A549 (cell line): ENCODE measurements at regions not wholly inside any gene's neighbourhood (a gene's known extent, or its start where the extent isn't known, plus 50 kb on each side); places are given as distances from the start of the nearest gene placed in this dataset.

Experiments used
- ATAC-seq, 2 experiments: fragments of 200-7000 bp in 1 of 2; fragments of >200 bp in 1 of 2; cut with Nextera tagmentation in 1 of 2; cut with Tn5 transposase in 1 of 2; 3 replicates each; pipeline versions ENCODE4 v1.8.0 to v1.9.1; 2018 to 2020; ENCODE audit warnings: mild to moderate bottlenecking in 1 of 2, moderate library complexity in 1 of 2
- CTCF ChIA-PET: fragments of 300-600 bp; sonication (Branson Sonifier 250); formaldehyde crosslinking; extraction: SDS; loops from one replicate; lab custom pipeline; 2021; ENCODE audit warnings: antibody characterized with exemption, inconsistent platforms; lab: Yijun Ruan, JAX
- POLR2A ChIA-PET: fragments of 350-600 bp; formaldehyde crosslinking; extraction: SDS; loops from one replicate; lab custom pipeline; 2021; ENCODE audit warnings: antibody characterized with exemption, inconsistent platforms; lab: Yijun Ruan, JAX
- DNase-seq, 2 experiments: peaks; one replicate each; pipeline versions ENCODE4 v3.0.0 to v3.0.0-alpha.2; 2011 to 2016; ENCODE audit warnings: low read depth in 1 of 2, low spot score in 1 of 2
- FAIRE-seq: peaks from 2 replicates; lab custom pipeline; 2011; peaks lifted over from hg19 to GRCh38; lab: Jason Lieb, UNC
- H3K27ac ChIP-seq, 2 experiments: fragments of >200 bp; sonication (Bioruptor Twin); formaldehyde crosslinking; 3 replicates each; pipeline ENCODE4 v1.5.1; 2016 to 2017
- H3K4me1 ChIP-seq: fragments of >200 bp; sonication (Bioruptor Twin); formaldehyde crosslinking; 3 replicates; pipeline ENCODE4 v1.6.1; 2016
- H3K4me2 ChIP-seq: fragments of >200 bp; sonication (Bioruptor Twin); formaldehyde crosslinking; 3 replicates; pipeline ENCODE4 v1.6.1; 2016
- H3K4me3 ChIP-seq: fragments of >200 bp; sonication (Bioruptor Twin); formaldehyde crosslinking; 3 replicates; pipeline ENCODE4 v1.5.1; 2016
- H3K9me3 ChIP-seq: fragments of >200 bp; sonication (Bioruptor Twin); formaldehyde crosslinking; 3 replicates; pipeline ENCODE4 v1.6.1; 2016
- ATOH8 ChIP-seq: fragments of 250-450 bp; sonication (Bioruptor Pico); IDR thresholded peaks from 2 replicates; pipeline ENCODE4 v1.5.0; 2020; ENCODE audit warnings: low read depth, mild to moderate bottlenecking, moderate library complexity
- BHLHE40 ChIP-seq: IDR thresholded peaks from 2 replicates; pipeline ENCODE4 v1.6.1; 2012; ENCODE audit warnings: low read depth, low read length, inconsistent platforms
- CBX2 ChIP-seq: fragments of 200-600 bp; sonication (generic); IDR thresholded peaks from 2 replicates; pipeline ENCODE4 v1.6.1; 2016; ENCODE audit warnings: low read depth, mild to moderate bottlenecking, borderline replicate concordance
- CBX8 ChIP-seq: fragments of 200-600 bp; sonication (generic); IDR thresholded peaks from 2 replicates; pipeline ENCODE4 v1.6.1; 2016
- CEBPB ChIP-seq, 2 experiments: fragments of >200 bp in 1 of 2; sonication (Bioruptor Twin) in 1 of 2; formaldehyde crosslinking in 1 of 2; IDR thresholded peaks; 2 replicates each; pipeline ENCODE4 v1.6.1; 2012 to 2016
- CHD2 ChIP-seq: fragments of 150-350 bp; IDR thresholded peaks from 2 replicates; pipeline ENCODE4 v1.6.1; 2014; ENCODE audit warnings: low read length; ENCODE audit not compliant: partially characterized antibody
- EHF ChIP-seq: fragments of 250-450 bp; sonication (Bioruptor Pico); IDR thresholded peaks from 2 replicates; pipeline ENCODE4 v1.5.0; 2020; ENCODE audit warnings: mild to moderate bottlenecking
- ELK1 ChIP-seq: fragments of 150-350 bp; IDR thresholded peaks from 2 replicates; pipeline ENCODE4 v1.6.1; 2014; ENCODE audit warnings: low read depth, mild to moderate bottlenecking, low read length
- FOSB ChIP-seq: fragments of 250-450 bp; sonication (Bioruptor Pico); IDR thresholded peaks from 2 replicates; pipeline ENCODE4 v1.5.0; 2020; ENCODE audit warnings: mild to moderate bottlenecking, moderate library complexity
- FOSL2 ChIP-seq, 2 experiments: fragments of 450-650 bp in 1 of 2; fragments of >200 bp in 1 of 2; sonication (Bioruptor Twin) in 1 of 2; formaldehyde crosslinking; IDR thresholded peaks; 2 replicates each; pipeline versions ENCODE4 v1.5.0 to v1.6.1; 2016 to 2020; ENCODE audit warnings: mild to moderate bottlenecking in 1 of 2, moderate library complexity in 1 of 2
- FOXS1 ChIP-seq: fragments of 250-450 bp; sonication (Bioruptor Pico); IDR thresholded peaks from 2 replicates; pipeline ENCODE4 v1.5.0; 2020; ENCODE audit warnings: mild to moderate bottlenecking, moderate library complexity
- HDAC2 ChIP-seq: fragments of 200-600 bp; sonication (generic); IDR thresholded peaks from 2 replicates; pipeline ENCODE4 v1.6.1; 2016
- HOXA7 ChIP-seq: fragments of 250-450 bp; sonication (Bioruptor Pico); IDR thresholded peaks from 2 replicates; pipeline ENCODE4 v1.5.0; 2020; ENCODE audit warnings: mild to moderate bottlenecking, moderate library complexity
- HOXB13 ChIP-seq: fragments of 250-450 bp; sonication (Bioruptor Pico); IDR thresholded peaks from 2 replicates; pipeline ENCODE4 v1.5.0; 2020; ENCODE audit warnings: low read depth, mild to moderate bottlenecking, moderate library complexity
- JUN ChIP-seq, 2 experiments: fragments of >200 bp; sonication (Bioruptor Twin); formaldehyde crosslinking; IDR thresholded peaks; 2 replicates in 1 of 2; 3 replicates in 1 of 2; pipeline ENCODE4 v1.6.1; 2016 to 2017
- JUNB ChIP-seq: fragments of >200 bp; sonication (Bioruptor Twin); formaldehyde crosslinking; IDR thresholded peaks from 2 replicates; pipeline ENCODE4 v1.6.1; 2016
- MAX ChIP-seq: IDR thresholded peaks from 2 replicates; pipeline ENCODE4 v1.6.1; 2012
- MAZ ChIP-seq: fragments of 150-350 bp; IDR thresholded peaks from 2 replicates; pipeline ENCODE4 v1.6.1; 2014; ENCODE audit warnings: antibody characterized with exemption, low read depth, low read length, borderline replicate concordance
- MYC ChIP-seq: IDR thresholded peaks from 2 replicates; pipeline ENCODE4 v1.6.1; 2012; ENCODE audit warnings: mild to moderate bottlenecking, inconsistent platforms, low read length, improper control_type of control experiment, borderline replicate concordance
- NFE2L2 ChIP-seq: fragments of 150-350 bp; conservative IDR thresholded peaks from 2 replicates; pipeline ENCODE4 v1.6.1; 2014; ENCODE audit warnings: low read length
- NPAS2 ChIP-seq: fragments of 250-450 bp; sonication (Bioruptor Pico); IDR thresholded peaks from 2 replicates; pipeline ENCODE4 v1.8.0; 2022; ENCODE audit warnings: mild to moderate bottlenecking, moderate library complexity, borderline replicate concordance
- NR3C1 ChIP-seq: fragments of >200 bp; sonication (Bioruptor Twin); formaldehyde crosslinking; IDR thresholded peaks from 3 replicates; pipeline ENCODE4 v1.6.1; 2017
- PHF8 ChIP-seq: fragments of 200-600 bp; sonication (generic); IDR thresholded peaks from 2 replicates; pipeline ENCODE4 v1.6.1; 2016; ENCODE audit warnings: low read depth, mild to moderate bottlenecking, antibody characterized with exemption, moderate library complexity, borderline replicate concordance
- POLR2A ChIP-seq: IDR thresholded peaks from 2 replicates; pipeline ENCODE4 v1.6.1; 2012; ENCODE audit warnings: mild to moderate bottlenecking, low read length
- RAD21 ChIP-seq, 2 experiments: fragments of >200 bp in 1 of 2; sonication (Bioruptor Twin) in 1 of 2; formaldehyde crosslinking in 1 of 2; IDR thresholded peaks in 1 of 2; conservative IDR thresholded peaks in 1 of 2; 2 replicates in 1 of 2; 3 replicates in 1 of 2; pipeline ENCODE4 v1.6.1; 2012 to 2018; ENCODE audit warnings: inconsistent platforms in 1 of 2
- REST ChIP-seq: fragments of 200-600 bp; sonication (generic); IDR thresholded peaks from 2 replicates; pipeline ENCODE4 v1.6.1; 2016; ENCODE audit warnings: antibody characterized with exemption, mild to moderate bottlenecking, moderate library complexity
- RFX5 ChIP-seq: fragments of 450-650 bp; IDR thresholded peaks from 2 replicates; pipeline ENCODE4 v1.7.1; 2014; ENCODE audit warnings: antibody characterized with exemption, mild to moderate bottlenecking, moderate library complexity
- SREBF2 ChIP-seq: fragments of 450-650 bp; IDR thresholded peaks from 2 replicates; pipeline ENCODE4 v1.6.1; 2014; ENCODE audit warnings: mild to moderate bottlenecking, moderate library complexity
- TFCP2L1 ChIP-seq: fragments of 250-450 bp; sonication (Bioruptor Pico); IDR thresholded peaks from 2 replicates; pipeline ENCODE4 v1.5.0; 2021; ENCODE audit warnings: mild to moderate bottlenecking
- TP53 ChIP-seq: fragments of 250-450 bp; sonication (Bioruptor Pico); IDR thresholded peaks from 2 replicates; pipeline ENCODE4 v1.5.0; 2021; ENCODE audit warnings: mild to moderate bottlenecking, moderate library complexity
- ZNF302 ChIP-seq: fragments of 250-450 bp; sonication (Bioruptor Pico); IDR thresholded peaks from 2 replicates; pipeline ENCODE4 v1.9.0; 2021; ENCODE audit warnings: inconsistent platforms, mild to moderate bottlenecking, moderate library complexity
- WGBS: methylation state at CpG from one replicate; pipeline ENCODE4 v1.1.6; 2017; ENCODE audit errors: missing lambda C conversion rate; 5-methylcytosine and 5-hydroxymethylcytosine counted together
- TF ChIP-seq, protein P1 (sequence below): fragments of >200 bp; sonication (Bioruptor Twin); formaldehyde crosslinking; IDR thresholded peaks from 3 replicates; pipeline ENCODE4 v1.5.1; 2016

- H3K4me3 ChIP-seq: no peak overlapping the region
- no peak for TF ChIP-seq EHF (CRISPR knock-in tag)
- no peak for TF ChIP-seq FOSB
- TF ChIP-seq MAZ: no peak
- no peak for TF ChIP-seq POLR2A
- TF ChIP-seq BHLHE40: no peak
- TF ChIP-seq CBX8: no peak
- TF ChIP-seq JUN (IDR thresholded peaks at IDR 0.05): no peak
- TF ChIP-seq FOSL2 (IDR thresholded peaks at IDR 0.05): no peak
- TF ChIP-seq FOSL2 (CRISPR knock-in tag; IDR thresholded peaks at IDR 0.05): no peak
- TF ChIP-seq HOXA7: no peak
- TF ChIP-seq CBX2: no peak
- TF ChIP-seq HOXB13: no peak
- no peak for TF ChIP-seq CHD2
- no peak for TF ChIP-seq JUNB
- no peak for TF ChIP-seq PHF8
- TF ChIP-seq FOXS1 (CRISPR knock-in tag): no peak
- no peak for TF ChIP-seq ZNF302 (CRISPR knock-in tag)
- TF ChIP-seq MAX: no peak
- TF ChIP-seq, all 56 proteins: peak for 0
- Histone ChIP-seq H3K4me2 (no peak overlapping the region), H3K9me3 (no peaks in the 10 kb centered on the region), H3K27ac (no peak overlapping the region), H3K4me1 (no peaks in the 10 kb centered on the region)
- DNase-seq (no peak), FAIRE-seq (no peak), ATAC-seq (no peak)
- ChIA-PET CTCF (no interaction called here), POLR2A (no interaction called here)
Observed at GRCh38 chr6:85255661-85256060, 194.2 kb upstream of the NT5E start.

DNA sequence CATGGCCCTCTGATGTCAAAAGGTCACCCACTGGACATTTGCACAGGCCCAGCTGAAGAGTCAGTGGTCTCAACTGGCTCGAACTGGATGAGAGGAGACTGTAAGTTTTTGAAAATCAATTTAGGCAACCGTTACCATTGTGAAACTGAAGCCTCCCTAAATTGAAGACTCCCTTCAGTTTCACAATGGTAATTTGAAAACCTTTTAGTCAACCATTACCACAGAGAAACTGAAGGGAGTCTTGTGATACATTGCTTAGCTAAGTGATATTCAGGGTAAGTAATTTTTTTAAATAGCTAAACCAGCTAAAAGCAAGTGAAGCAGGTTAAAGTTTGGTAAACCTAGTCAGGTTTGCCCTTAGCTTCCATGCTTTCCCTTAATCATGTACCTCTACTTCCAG, 197.3 kb upstream of the NT5E start:
- no peak overlapping the region for H3K4me2 ChIP-seq
- TF ChIP-seq CBX2 (no peak), MYC (no peak), PHF8 (no peak), JUN (IDR thresholded peaks at IDR 0.05) (no peak), TFCP2L1 (no peak), ELK1 (no peak), HDAC2 (no peak), REST (no peak)
- TF ChIP-seq, all 56 proteins: peak for 0
- no peak overlapping the region for H3K27ac ChIP-seq
- ATAC-seq (no peak), FAIRE-seq (no peak), DNase-seq (no peak)
- POLR2A ChIA-PET: no interaction called here
- no peak overlapping the region for H3K4me3 ChIP-seq
- CTCF ChIA-PET: no interaction called here
- no peaks in the 10 kb centered on the region for H3K9me3 ChIP-seq
- H3K4me1 ChIP-seq: no peaks in the 10 kb centered on the region
- 15% methylated on average over 2 of the region's 2 CpGs for WGBS

DNA sequence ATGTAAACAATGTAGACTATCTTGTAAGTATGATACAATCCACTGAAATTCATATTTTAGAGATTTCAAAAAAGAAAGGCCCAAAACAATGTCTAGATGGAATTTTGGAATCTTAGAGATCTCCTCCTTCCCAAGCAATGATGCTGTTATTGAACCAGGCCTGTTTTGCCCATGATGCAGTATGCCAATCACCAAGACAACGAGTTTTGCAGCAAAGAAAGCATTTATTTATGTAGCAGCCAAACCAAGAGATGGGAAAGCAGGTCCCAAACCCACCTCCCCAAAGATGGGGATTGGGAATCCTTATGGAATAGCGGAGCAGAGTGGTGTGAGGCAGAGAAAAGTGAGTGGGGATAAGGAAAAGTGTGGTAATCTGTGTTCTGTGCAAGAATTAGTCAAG, 197.8 kb upstream of the NT5E start:
- ATAC-seq: no peak
- Histone ChIP-seq H3K4me2 (no peak overlapping the region), H3K4me1 (no peaks in the 10 kb centered on the region), H3K27ac (no peak overlapping the region), H3K4me3 (no peak overlapping the region), H3K9me3 (no peaks in the 10 kb centered on the region)
- no peak for DNase-seq
- 17% methylated on average over 2 of the region's 2 CpGs for WGBS
- POLR2A ChIA-PET: no interaction called here
- CTCF ChIA-PET: no interaction called here
- FAIRE-seq: no peak
- TF ChIP-seq NPAS2 (CRISPR knock-in tag): no peak
- TF ChIP-seq RFX5: no peak
- TF ChIP-seq CHD2: no peak
- TF ChIP-seq NR3C1: no peak
- no peak for TF ChIP-seq RAD21 (conservative IDR thresholded peaks at IDR 0.05 in 1 of 2, IDR thresholded peaks at IDR 0.05 in 1 of 2)
- no peak for TF ChIP-seq NFE2L2
- no peak for TF ChIP-seq ATOH8 (CRISPR knock-in tag)
- TF ChIP-seq SREBF2: no peak
- no peak for TF ChIP-seq CEBPB (IDR thresholded peaks at IDR 0.05)
- TF ChIP-seq, protein P1, sequence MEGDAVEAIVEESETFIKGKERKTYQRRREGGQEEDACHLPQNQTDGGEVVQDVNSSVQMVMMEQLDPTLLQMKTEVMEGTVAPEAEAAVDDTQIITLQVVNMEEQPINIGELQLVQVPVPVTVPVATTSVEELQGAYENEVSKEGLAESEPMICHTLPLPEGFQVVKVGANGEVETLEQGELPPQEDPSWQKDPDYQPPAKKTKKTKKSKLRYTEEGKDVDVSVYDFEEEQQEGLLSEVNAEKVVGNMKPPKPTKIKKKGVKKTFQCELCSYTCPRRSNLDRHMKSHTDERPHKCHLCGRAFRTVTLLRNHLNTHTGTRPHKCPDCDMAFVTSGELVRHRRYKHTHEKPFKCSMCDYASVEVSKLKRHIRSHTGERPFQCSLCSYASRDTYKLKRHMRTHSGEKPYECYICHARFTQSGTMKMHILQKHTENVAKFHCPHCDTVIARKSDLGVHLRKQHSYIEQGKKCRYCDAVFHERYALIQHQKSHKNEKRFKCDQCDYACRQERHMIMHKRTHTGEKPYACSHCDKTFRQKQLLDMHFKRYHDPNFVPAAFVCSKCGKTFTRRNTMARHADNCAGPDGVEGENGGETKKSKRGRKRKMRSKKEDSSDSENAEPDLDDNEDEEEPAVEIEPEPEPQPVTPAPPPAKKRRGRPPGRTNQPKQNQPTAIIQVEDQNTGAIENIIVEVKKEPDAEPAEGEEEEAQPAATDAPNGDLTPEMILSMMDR: no peak
- no peak for TF ChIP-seq HDAC2
- TF ChIP-seq FOXS1 (CRISPR knock-in tag): no peak
- no peak for TF ChIP-seq TP53 (CRISPR knock-in tag)
- no peak for TF ChIP-seq TFCP2L1
